IPS-NIHi7 (cell line): ENCODE measurements at regions not wholly inside any gene's neighbourhood (a gene's known extent, or its start where the extent isn't known, plus 50 kb on each side); places are given as distances from the start of the nearest gene placed in this dataset.
"Not testable (repeated sequence)": the region's sequence is repeated elsewhere in the genome, so short reads cannot be mapped to it uniquely, and the experiment has no call there.

Source experiments
- DNase-seq: peaks from one replicate; pipeline ENCODE4 v3.0.0; 2012; ENCODE audit warnings: mixed read lengths; ENCODE audit errors: extremely low spot score

DNA sequence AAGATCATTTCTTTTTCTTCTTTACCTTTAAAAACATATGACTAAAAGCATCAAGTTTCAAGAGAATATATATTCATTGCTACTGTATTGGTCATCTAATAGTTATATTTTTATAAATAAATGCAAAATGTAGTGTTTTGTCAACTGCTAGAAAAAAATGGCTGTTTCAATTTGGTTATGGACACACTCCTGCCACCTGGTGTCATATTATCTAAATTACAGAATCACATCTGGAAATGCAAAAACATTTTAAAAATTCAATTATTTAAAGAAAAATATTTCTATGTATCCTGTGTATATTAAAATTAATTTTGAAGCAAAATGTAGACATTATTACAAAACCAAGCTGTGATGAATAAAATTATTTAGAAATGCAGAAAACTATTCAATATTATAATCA, 329.4 kb upstream of the PCDH18 start:
- no peak for DNase-seq

GRCh38 chr4:137853424-137853823, 321.1 kb upstream of the PCDH18 start:
- no peak for DNase-seq

DNA sequence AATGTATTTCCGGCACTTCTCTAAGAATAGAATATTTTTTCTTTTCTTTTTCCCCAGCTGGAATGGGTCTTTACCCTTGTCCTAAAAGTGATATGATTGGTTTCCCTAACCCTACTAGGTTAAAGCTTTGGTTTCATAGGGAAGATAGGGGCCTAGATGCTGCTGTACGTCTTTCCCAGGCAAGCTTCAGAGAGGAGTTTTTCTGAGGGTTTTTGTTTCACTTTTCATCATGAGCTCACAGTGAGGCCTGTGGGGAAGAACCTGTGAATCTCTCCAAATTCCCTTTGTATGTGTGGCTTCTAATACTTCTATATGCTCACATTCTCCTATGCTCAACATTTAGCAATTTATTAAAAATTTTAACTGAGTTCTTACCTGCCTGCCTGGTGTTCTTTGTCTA, 320.0 kb upstream of the PCDH18 start:
- no peak for DNase-seq

- no peak for DNase-seq
These were observed 319.1 kb upstream of the PCDH18 start for GRCh38 chr4:137851435-137851834.

DNA sequence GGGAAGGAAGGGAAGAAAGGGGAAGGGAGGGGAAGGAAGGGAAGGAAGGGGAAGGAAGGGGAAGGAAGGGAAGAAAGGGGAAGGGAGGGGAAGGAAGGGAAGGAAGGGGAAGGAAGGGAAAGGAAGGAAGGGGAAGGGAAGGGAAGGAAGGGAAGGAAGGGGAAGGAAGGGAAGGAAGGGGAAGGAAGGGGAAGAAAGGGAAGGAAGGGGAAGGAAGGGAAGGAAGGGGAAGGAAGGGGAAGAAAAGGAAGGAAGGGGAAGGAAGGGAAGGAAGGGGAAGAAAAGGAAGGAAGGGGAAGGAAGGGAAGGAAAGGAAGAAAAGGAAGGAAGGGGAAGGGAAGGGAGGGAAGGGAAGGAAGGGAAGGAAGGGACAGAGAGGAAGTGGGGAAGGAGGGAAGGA, 295.7 kb upstream of the PCDH18 start:
- DNase-seq = not testable (repeated sequence)

- no peak for DNase-seq
These were observed 293.2 kb upstream of the PCDH18 start for GRCh38 chr4:137825505-137825904.

DNA sequence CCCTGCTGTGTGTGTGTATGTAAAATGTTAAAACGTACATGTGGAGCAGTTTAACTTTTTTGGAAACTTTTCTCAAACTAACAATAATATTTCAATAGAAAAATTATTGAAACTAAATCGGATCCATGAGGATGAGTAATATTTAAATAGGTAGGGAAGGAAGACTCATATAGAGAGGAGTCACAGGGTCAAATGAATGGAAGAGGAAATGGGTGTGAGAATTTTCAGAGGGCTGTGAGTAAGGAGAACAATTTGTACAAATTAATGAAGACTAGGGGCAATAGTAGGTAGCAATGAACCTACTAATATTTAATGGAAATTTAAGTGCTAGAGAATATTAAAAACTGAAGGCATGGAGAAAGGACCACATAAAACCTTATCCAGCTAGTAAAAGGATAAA, 290.7 kb upstream of the PCDH18 start:
- no peak for DNase-seq

GRCh38 chr4:137819964-137820383, 287.7 kb upstream of the PCDH18 start:
- peak; percentile 60 for DNase-seq

DNA sequence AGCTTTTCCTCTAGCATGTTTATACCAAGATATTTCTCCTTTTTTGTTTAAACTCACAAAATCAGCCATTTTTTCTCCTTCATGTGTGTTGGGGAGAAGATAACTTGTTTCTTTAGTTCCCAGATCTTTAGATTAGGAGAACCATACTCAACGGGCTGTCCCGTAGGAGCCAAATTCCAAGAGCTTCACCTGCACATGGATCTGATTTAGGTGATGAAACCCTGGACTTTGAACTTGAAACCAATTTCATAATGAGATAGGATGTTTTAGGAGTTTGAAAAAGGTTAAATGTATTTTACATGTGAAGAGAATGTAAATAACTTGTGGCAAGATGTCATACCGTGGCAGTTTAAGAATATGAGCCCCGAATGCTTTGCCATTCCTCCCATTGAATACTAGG, 280.0 kb upstream of the PCDH18 start:
- DNase-seq = no peak

DNA sequence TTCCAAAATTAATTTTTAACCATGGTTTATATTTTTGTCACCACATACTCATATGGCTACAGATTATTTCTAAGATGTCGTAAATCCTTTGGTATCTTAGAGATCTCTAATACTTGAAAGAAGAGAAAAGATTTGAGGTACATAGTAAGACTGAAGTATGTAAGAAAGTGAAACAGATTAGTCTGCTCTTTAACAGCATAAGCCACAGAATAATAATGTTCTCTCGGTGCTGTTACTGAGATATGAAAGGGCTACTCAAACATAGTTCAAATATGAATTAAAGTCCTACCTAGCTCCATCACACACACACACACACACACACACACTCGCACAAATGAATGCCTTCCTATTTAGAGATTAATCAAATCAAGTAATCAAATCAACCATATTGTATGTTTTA, 274.1 kb upstream of the PCDH18 start:
- no peak for DNase-seq

GRCh38 chr4:137804906-137805495, 272.7 kb upstream of the PCDH18 start:
- no peak for DNase-seq

- no peak for DNase-seq
These were observed 268.6 kb upstream of the PCDH18 start for GRCh38 chr4:137800861-137801260.

- DNase-seq = no peak
These were observed 262.5 kb upstream of the PCDH18 start for GRCh38 chr4:137794764-137795254.

- not testable (repeated sequence) for DNase-seq
These were observed 257.0 kb upstream of the PCDH18 start for GRCh38 chr4:137789263-137789662.

DNA sequence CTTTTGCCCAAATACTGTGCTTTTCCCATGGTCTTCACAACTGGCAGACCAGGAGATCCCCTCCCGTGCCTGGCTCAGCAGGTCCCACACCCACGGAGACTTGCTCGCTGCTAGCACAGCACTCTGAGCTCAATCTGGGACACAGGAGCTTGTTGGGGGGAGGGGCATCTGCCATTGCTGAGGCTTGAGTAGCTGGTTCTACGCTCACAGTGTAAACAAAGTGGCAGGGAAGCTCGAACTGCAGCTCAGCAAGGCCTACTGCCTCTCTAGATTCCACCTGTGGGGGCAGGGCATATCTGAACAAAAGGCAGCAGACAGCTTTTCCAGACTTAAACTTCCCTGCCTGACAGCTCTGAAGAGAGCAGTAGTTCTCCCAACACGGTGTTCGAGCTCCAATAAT, 251.6 kb upstream of the PCDH18 start:
- not testable (repeated sequence) for DNase-seq

DNA sequence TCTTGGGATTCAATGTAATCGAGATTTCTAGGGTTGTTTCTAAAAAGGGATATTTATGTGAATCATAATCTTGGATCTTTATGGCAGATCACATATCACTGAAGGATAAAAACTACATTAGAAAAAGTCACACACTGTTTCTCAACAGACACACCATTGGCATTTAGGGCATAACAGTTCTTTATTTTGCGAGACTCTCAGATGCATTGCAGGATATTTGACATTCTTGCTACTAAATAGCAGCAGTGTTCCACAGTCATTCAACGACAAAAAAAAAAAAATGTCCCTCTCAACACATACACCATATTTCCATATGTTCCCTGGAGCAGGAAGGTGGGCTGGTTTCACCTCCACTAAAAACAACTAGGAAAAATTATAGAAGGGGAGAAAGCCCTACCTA, 243.4 kb upstream of the PCDH18 start:
- DNase-seq = no peak

- DNase-seq = no peak
These were observed 242.2 kb upstream of the PCDH18 start for GRCh38 chr4:137774501-137774900.

GRCh38 chr4:137768881-137769280, 236.6 kb upstream of the PCDH18 start:
- DNase-seq = no peak

DNA sequence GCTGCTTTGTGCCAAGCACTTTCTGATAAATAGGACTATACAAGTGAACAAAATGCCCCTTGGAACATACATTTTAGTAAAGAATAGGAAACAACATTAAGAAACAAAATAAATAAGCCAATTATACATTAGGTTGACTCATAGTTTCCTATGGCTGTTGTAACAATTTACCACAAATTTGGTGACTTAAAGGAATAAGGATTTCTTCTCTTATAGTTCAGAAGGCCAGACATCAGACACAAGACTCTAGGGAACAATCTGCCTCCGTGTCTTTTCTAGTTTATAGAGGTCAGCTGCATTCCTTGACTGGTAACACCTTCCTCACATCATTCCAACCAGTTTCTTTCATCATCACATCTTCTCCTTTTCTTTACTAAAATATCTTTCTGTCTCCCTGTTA, 235.9 kb upstream of the PCDH18 start:
- no peak for DNase-seq

GRCh38 chr4:137762591-137762990, 230.3 kb upstream of the PCDH18 start:
- no peak for DNase-seq

DNA sequence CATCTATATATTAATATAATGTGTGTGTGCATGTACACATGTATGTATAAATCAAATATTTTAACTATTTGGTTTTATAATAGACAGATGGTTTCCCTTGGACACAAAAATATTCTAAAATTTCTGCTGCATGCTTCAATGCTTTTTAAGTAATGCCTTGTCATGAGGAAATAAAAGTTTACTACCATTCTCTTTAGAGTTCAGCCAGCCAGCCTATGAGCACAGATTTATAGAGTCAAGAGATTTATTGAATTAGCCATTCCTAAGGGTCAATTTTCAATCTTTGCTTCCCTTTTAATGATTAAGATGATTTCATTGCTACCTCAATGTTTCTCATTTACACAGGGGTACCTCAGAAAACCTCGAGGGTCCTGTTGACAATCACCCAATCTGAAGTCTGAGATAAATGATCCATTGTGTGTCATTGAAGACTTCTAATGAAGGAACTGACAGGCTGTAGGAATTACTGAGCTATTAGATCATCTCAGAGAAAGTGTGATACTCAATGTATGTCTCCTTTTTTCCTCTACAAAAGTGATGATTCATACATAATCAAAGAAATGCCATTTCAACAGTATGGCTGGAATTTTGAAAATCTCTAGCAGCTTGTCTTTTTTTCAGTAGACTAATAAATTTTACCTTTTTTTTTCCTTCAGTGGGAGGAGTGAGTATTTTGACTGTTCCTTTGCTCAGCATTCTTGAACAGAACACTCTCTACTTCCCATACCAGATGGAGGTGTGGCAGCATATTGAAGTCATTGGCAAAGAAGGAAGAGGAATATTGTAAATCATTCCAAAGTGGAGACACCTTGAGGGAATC, 222.6 kb upstream of the PCDH18 start:
- no peak for DNase-seq

- DNase-seq = no peak
These were observed 217.2 kb upstream of the PCDH18 start for GRCh38 chr4:137749466-137749865.

DNA sequence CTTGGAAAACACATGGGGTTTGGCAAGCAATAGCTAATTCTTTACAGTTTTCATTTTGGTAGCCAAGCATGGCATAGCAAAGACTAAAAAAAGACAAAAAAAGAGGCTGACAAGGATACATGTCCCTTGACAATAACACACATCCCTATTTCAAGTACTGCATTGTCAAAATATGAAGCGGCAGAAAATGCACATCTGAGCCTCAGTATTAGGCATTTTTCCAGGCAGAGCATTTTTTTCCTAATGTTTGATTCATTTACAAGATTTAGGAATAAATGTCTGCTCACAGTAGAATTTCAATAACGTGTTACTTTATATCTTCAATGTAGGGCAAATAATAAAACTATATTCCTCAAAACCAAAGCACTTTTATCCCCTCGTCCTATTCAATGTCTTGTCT, 216.3 kb upstream of the PCDH18 start:
- DNase-seq = no peak
